ENCODE measurements at regions not wholly inside any gene's neighbourhood (a gene's known extent, or its start where the extent isn't known, plus 50 kb on each side); places are given as distances from the start of the nearest gene placed in this dataset.

DNA sequence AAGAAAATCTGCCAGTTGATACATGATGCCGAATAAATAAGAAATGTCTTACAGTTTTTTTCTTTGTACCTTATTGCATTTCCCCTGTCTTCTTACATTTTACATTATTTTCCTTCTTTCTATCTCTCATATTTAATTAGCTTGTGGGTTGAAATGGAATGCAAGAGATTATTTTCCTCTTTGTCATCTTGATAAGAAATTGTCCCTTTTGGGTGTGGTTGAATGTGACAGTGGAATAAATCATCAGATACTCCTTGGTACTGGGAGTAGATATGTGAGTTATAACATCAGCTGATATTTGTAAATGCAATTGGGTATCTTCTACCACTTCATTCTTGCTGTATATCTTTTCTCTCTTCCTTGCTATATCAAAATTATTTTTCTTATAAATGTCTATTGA is 997.4 kb downstream of the RAPGEF2 start:
- TF ChIP-seq POLR2AphosphoS5 (IDR thresholded peaks at IDR 0.05; ENCODE audit: borderline replicate concordance, low read depth, low read length) (no peak), EZH2 (IDR thresholded peaks at IDR 0.05) (no peak), FOXP2 (optimal IDR thresholded peaks at IDR 0.05; ENCODE audit: control extremely low read depth, extremely low read length, insufficient read depth) (no peak)
